Muscle layer of colon (tissue), 2 donors: ENCODE measurements at regions not wholly inside any gene's neighbourhood (a gene's known extent, or its start where the extent isn't known, plus 50 kb on each side); places are given as distances from the start of the nearest gene placed in this dataset.
"Not testable (repeated sequence)": the region's sequence is repeated elsewhere in the genome, so short reads cannot be mapped to it uniquely, and the experiment has no call there.

Experiments used
- H3K27ac ChIP-seq: one replicate; pipeline ENCODE4 v1.7.0; 2013; ENCODE audit warnings: low read depth, mild to moderate bottlenecking, low read length, moderate library complexity
- H3K27me3 ChIP-seq, 2 donors: one replicate each; pipeline ENCODE4 v1.7.0; 2013; ENCODE audit warnings: low read length in 2 of 2, mild to moderate bottlenecking in 2 of 2; ENCODE audit not compliant: insufficient read depth in 2 of 2, control insufficient read depth in 1 of 2
- H3K36me3 ChIP-seq: one replicate; pipeline ENCODE4 v1.7.0; 2013; ENCODE audit warnings: mild to moderate bottlenecking, low read length; ENCODE audit not compliant: insufficient read depth
- H3K4me1 ChIP-seq: one replicate; pipeline ENCODE4 v1.7.0; 2013; ENCODE audit warnings: mild to moderate bottlenecking, low read length; ENCODE audit not compliant: insufficient read depth
- H3K4me3 ChIP-seq, 2 donors: one replicate each; pipeline ENCODE4 v1.7.0; 2013; ENCODE audit warnings: low read length in 2 of 2, low read depth in 1 of 2, mild to moderate bottlenecking in 1 of 2, moderate library complexity in 1 of 2
- H3K9ac ChIP-seq: one replicate; pipeline ENCODE4 v1.7.0; 2013; ENCODE audit warnings: low read length
- H3K9me3 ChIP-seq: one replicate; pipeline ENCODE4 v1.7.0; 2013; ENCODE audit warnings: mild to moderate bottlenecking, low read length
- donor health status: abdominal sarcoma.
- donor health status: Adenocarcinoma of cecum.

GRCh38 chr6:137545073-137545472, 50.9 kb upstream of the OLIG3 start:
- no peaks in the 10 kb centered on the region for H3K36me3 ChIP-seq
- H3K9me3 ChIP-seq: no peaks in the 10 kb centered on the region
- no peaks in the 10 kb centered on the region for H3K4me1 ChIP-seq
- no peak overlapping the region for H3K4me3 ChIP-seq
- no peak overlapping the region for H3K27ac ChIP-seq
- no peak overlapping the region for H3K9ac ChIP-seq
- H3K27me3 ChIP-seq: no peaks in the 10 kb centered on the region

GRCh38 chr6:137547186-137547585, 53.0 kb upstream of the OLIG3 start:
- Histone ChIP-seq H3K4me3 (no peak overlapping the region), H3K9me3 (no peaks in the 10 kb centered on the region), H3K9ac (no peak overlapping the region), H3K27me3 (no peaks in the 10 kb centered on the region), H3K27ac (no peak overlapping the region), H3K36me3 (no peaks in the 10 kb centered on the region), H3K4me1 (no peaks in the 10 kb centered on the region)

- Histone ChIP-seq H3K4me1 (no peaks in the 10 kb centered on the region), H3K27ac (no peak overlapping the region), H3K4me3 (no peak overlapping the region), H3K9me3 (no peaks in the 10 kb centered on the region), H3K9ac (no peak overlapping the region), H3K27me3 (no peaks in the 10 kb centered on the region), H3K36me3 (no peaks in the 10 kb centered on the region)
Measured at GRCh38 chr6:137547601-137548000, 53.4 kb upstream of the OLIG3 start.

- no peaks in the 10 kb centered on the region for H3K27me3 ChIP-seq
- H3K36me3 ChIP-seq: no peaks in the 10 kb centered on the region
- no peaks in the 10 kb centered on the region for H3K4me1 ChIP-seq
Measured at GRCh38 chr6:137549106-137549505, 54.9 kb upstream of the OLIG3 start.

GRCh38 chr6:137550535-137550934, 56.3 kb upstream of the OLIG3 start:
- H3K27ac ChIP-seq: no peak overlapping the region
- H3K4me3 ChIP-seq: no peak overlapping the region

More at GRCh38 chr6:137549106-137549505, 54.9 kb upstream of the OLIG3 start:
- Histone ChIP-seq H3K9ac (no peak overlapping the region), H3K27ac (no peak overlapping the region), H3K4me3 (no peak overlapping the region), H3K9me3 (no peaks in the 10 kb centered on the region)

GRCh38 chr6:137552146-137552545, 58.0 kb upstream of the OLIG3 start:
- H3K36me3 ChIP-seq: no peaks in the 10 kb centered on the region
- H3K4me3 ChIP-seq: no peak overlapping the region
- no peak overlapping the region for H3K9ac ChIP-seq
- H3K27me3 ChIP-seq: no peaks in the 10 kb centered on the region
- no peak overlapping the region for H3K27ac ChIP-seq
- H3K4me1 ChIP-seq: no peaks in the 10 kb centered on the region
- H3K9me3 ChIP-seq: no peaks in the 10 kb centered on the region

More at GRCh38 chr6:137550535-137550934, 56.3 kb upstream of the OLIG3 start:
- Histone ChIP-seq H3K36me3 (no peaks in the 10 kb centered on the region), H3K9ac (no peak overlapping the region), H3K9me3 (no peaks in the 10 kb centered on the region), H3K4me1 (no peaks in the 10 kb centered on the region), H3K27me3 (no peaks in the 10 kb centered on the region)

- no peaks in the 10 kb centered on the region for H3K4me1 ChIP-seq
- H3K4me3 ChIP-seq: no peak overlapping the region
- no peaks in the 10 kb centered on the region for H3K27me3 ChIP-seq
- no peaks in the 10 kb centered on the region for H3K36me3 ChIP-seq
- H3K9me3 ChIP-seq: no peaks in the 10 kb centered on the region
- H3K9ac ChIP-seq: no peak overlapping the region
- no peak overlapping the region for H3K27ac ChIP-seq
Measured at GRCh38 chr6:137552809-137553208, 58.6 kb upstream of the OLIG3 start.

- H3K4me1 ChIP-seq, H3K9ac ChIP-seq, H3K36me3 ChIP-seq, H3K27me3 ChIP-seq, H3K4me3 ChIP-seq, H3K27ac ChIP-seq, H3K9me3 ChIP-seq: not testable (repeated sequence)
Measured at GRCh38 chr6:137559521-137560183, 65.5 kb upstream of the OLIG3 start.

- Histone ChIP-seq H3K27ac (no peak overlapping the region), H3K27me3 (no peaks in the 10 kb centered on the region), H3K9ac (no peak overlapping the region), H3K36me3 (no peaks in the 10 kb centered on the region), H3K4me3 (no peak overlapping the region), H3K9me3 (no peaks in the 10 kb centered on the region), H3K4me1 (no peaks in the 10 kb centered on the region)
Measured at GRCh38 chr6:137560184-137560563, 66.0 kb upstream of the OLIG3 start.

- Histone ChIP-seq H3K9me3 (no peaks in the 10 kb centered on the region), H3K36me3 (no peaks in the 10 kb centered on the region), H3K27me3 (no peaks in the 10 kb centered on the region), H3K27ac (no peak overlapping the region), H3K9ac (no peak overlapping the region), H3K4me3 (no peak overlapping the region), H3K4me1 (peaks cover 7% of the 10 kb centered on the region)
Measured at GRCh38 chr6:137568067-137568466, 73.9 kb upstream of the OLIG3 start.

GRCh38 chr6:137570393-137570792, 76.2 kb upstream of the OLIG3 start:
- Histone ChIP-seq H3K27ac (no peak overlapping the region), H3K9ac (no peak overlapping the region), H3K4me3 (no peak overlapping the region), H3K4me1 (peaks cover 7% of the 10 kb centered on the region), H3K27me3 (no peaks in the 10 kb centered on the region), H3K36me3 (no peaks in the 10 kb centered on the region), H3K9me3 (no peaks in the 10 kb centered on the region)

GRCh38 chr6:137571854-137572253, 77.7 kb upstream of the OLIG3 start:
- Histone ChIP-seq H3K4me3 (no peak overlapping the region), H3K27me3 (no peaks in the 10 kb centered on the region), H3K4me1 (peaks cover 7% of the 10 kb centered on the region), H3K36me3 (no peaks in the 10 kb centered on the region), H3K9me3 (no peaks in the 10 kb centered on the region), H3K27ac (no peak overlapping the region), H3K9ac (no peak overlapping the region)
